ENCODE measurements at regions not wholly inside any gene's neighbourhood (a gene's known extent, or its start where the extent isn't known, plus 50 kb on each side); places are given as distances from the start of the nearest gene placed in this dataset.

GRCh38 chr13:111449041-111449440, 128.6 kb downstream of the TEX29 start:
- no peaks in the 10 kb centered on the region for H3K36me3 ChIP-seq (replicated peaks in 1 of 2; ENCODE audit: control insufficient read depth in 1 of 2, insufficient read depth in 2 of 2, low read length in 2 of 2)
- H3K4me3 ChIP-seq (replicated peaks in 1 of 3; ENCODE audit: low read depth in 2 of 3, low read length in 3 of 3), result no peak overlapping the region
- intact Hi-C loops (cut with micrococcal nuclease), result no loop called here
- Mint-ChIP-seq H3K27ac (no peak overlapping the region), H3K27me3 (ENCODE audit: low read depth in 3 of 3) (peaks cover 0 to 5% (median 0%) of the 10 kb centered on the region in 3 donors), H3K4me1 (no peaks in the 10 kb centered on the region), H3K36me3 (no peaks in the 10 kb centered on the region), H3K9me3 (peaks cover 0 to 10% (median 5%) of the 10 kb centered on the region in 7 donors), H3K4me3 (no peak overlapping the region)
- H3K4me1 ChIP-seq (ENCODE audit: control insufficient read depth in 1 of 2, insufficient read depth in 2 of 2, low read length in 2 of 2), result no peaks in the 10 kb centered on the region
- no peak overlapping the region for H3K4me2 ChIP-seq (replicated peaks; ENCODE audit: extremely low read depth, low read length, poor library complexity, severe bottlenecking)
- H3K27me3 ChIP-seq (ENCODE audit: control insufficient read depth in 2 of 2, insufficient read depth in 2 of 2, low read length in 2 of 2), result no peaks in the 10 kb centered on the region
- DNase-seq, result no peak
- H3K79me2 ChIP-seq (ENCODE audit: insufficient read depth, low read length), result no peaks in the 10 kb centered on the region
- H3K9ac ChIP-seq (ENCODE audit: insufficient read depth, low read length, poor library complexity, severe bottlenecking), result no peak overlapping the region
- H3K27ac ChIP-seq (ENCODE audit: low read depth in 1 of 2, low read length in 2 of 2), result no peak overlapping the region
- H3K9me3 ChIP-seq (replicated peaks in 1 of 2; ENCODE audit: control insufficient read depth in 1 of 2, insufficient read depth in 1 of 2, low read length in 2 of 2), result peaks cover 3 to 5% of the 10 kb centered on the region in 2 donors
- no peaks in the 10 kb centered on the region for H4K20me1 ChIP-seq (ENCODE audit: insufficient read depth, low read length)
- TF ChIP-seq, protein P1, sequence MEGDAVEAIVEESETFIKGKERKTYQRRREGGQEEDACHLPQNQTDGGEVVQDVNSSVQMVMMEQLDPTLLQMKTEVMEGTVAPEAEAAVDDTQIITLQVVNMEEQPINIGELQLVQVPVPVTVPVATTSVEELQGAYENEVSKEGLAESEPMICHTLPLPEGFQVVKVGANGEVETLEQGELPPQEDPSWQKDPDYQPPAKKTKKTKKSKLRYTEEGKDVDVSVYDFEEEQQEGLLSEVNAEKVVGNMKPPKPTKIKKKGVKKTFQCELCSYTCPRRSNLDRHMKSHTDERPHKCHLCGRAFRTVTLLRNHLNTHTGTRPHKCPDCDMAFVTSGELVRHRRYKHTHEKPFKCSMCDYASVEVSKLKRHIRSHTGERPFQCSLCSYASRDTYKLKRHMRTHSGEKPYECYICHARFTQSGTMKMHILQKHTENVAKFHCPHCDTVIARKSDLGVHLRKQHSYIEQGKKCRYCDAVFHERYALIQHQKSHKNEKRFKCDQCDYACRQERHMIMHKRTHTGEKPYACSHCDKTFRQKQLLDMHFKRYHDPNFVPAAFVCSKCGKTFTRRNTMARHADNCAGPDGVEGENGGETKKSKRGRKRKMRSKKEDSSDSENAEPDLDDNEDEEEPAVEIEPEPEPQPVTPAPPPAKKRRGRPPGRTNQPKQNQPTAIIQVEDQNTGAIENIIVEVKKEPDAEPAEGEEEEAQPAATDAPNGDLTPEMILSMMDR (IDR thresholded peaks at IDR 0.05), result no peak
- WGBS (ENCODE audit: insufficient coverage), result 100% methylated on average over 1 of the region's 7 CpGs
- no peak overlapping the region for H2AFZ ChIP-seq (ENCODE audit: insufficient read depth, low read depth, low read length, poor library complexity, severe bottlenecking)

- H3K27ac ChIP-seq (ENCODE audit: low read depth in 1 of 2, low read length in 2 of 2), result no peak overlapping the region
- intact Hi-C loops (cut with micrococcal nuclease), result no loop called here
- Mint-ChIP-seq H3K9me3 (peaks cover 0 to 14% (median 9%) of the 10 kb centered on the region in 7 donors), H3K27me3 (ENCODE audit: low read depth in 3 of 3) (peaks cover 0 to 5% (median 0%) of the 10 kb centered on the region in 3 donors), H3K4me1 (no peaks in the 10 kb centered on the region), H3K27ac (no peak overlapping the region), H3K4me3 (no peak overlapping the region), H3K36me3 (no peaks in the 10 kb centered on the region)
- H3K79me2 ChIP-seq (ENCODE audit: insufficient read depth, low read length), result no peaks in the 10 kb centered on the region
- H3K4me2 ChIP-seq (replicated peaks; ENCODE audit: extremely low read depth, low read length, poor library complexity, severe bottlenecking), result no peak overlapping the region
- H3K9ac ChIP-seq (ENCODE audit: insufficient read depth, low read length, poor library complexity, severe bottlenecking), result no peak overlapping the region
- H4K20me1 ChIP-seq (ENCODE audit: insufficient read depth, low read length), result no peaks in the 10 kb centered on the region
- no peaks in the 10 kb centered on the region for H3K36me3 ChIP-seq (replicated peaks in 1 of 2; ENCODE audit: control insufficient read depth in 1 of 2, insufficient read depth in 2 of 2, low read length in 2 of 2)
- no peak for DNase-seq
- peaks cover 0 to 3% of the 10 kb centered on the region in 2 donors for H3K9me3 ChIP-seq (replicated peaks in 1 of 2; ENCODE audit: control insufficient read depth in 1 of 2, insufficient read depth in 1 of 2, low read length in 2 of 2)
- no peak overlapping the region for H3K4me3 ChIP-seq (replicated peaks in 1 of 3; ENCODE audit: low read depth in 2 of 3, low read length in 3 of 3)
- WGBS (ENCODE audit: insufficient coverage), result 94% methylated on average over 13 of the region's 14 CpGs
- H2AFZ ChIP-seq (ENCODE audit: insufficient read depth, low read depth, low read length, poor library complexity, severe bottlenecking), result no peak overlapping the region
- TF ChIP-seq, protein P1 (IDR thresholded peaks at IDR 0.05), result no peak
- H3K27me3 ChIP-seq (ENCODE audit: control insufficient read depth in 2 of 2, insufficient read depth in 2 of 2, low read length in 2 of 2), result no peaks in the 10 kb centered on the region
- H3K4me1 ChIP-seq (ENCODE audit: control insufficient read depth in 1 of 2, insufficient read depth in 2 of 2, low read length in 2 of 2), result no peaks in the 10 kb centered on the region
These were observed 131.0 kb downstream of the TEX29 start for GRCh38 chr13:111451402-111451801.

Measured in CD14-positive monocyte (primary cell).